ENCODE measurements at regions not wholly inside any gene's neighbourhood (a gene's known extent, or its start where the extent isn't known, plus 50 kb on each side); places are given as distances from the start of the nearest gene placed in this dataset.

DNA sequence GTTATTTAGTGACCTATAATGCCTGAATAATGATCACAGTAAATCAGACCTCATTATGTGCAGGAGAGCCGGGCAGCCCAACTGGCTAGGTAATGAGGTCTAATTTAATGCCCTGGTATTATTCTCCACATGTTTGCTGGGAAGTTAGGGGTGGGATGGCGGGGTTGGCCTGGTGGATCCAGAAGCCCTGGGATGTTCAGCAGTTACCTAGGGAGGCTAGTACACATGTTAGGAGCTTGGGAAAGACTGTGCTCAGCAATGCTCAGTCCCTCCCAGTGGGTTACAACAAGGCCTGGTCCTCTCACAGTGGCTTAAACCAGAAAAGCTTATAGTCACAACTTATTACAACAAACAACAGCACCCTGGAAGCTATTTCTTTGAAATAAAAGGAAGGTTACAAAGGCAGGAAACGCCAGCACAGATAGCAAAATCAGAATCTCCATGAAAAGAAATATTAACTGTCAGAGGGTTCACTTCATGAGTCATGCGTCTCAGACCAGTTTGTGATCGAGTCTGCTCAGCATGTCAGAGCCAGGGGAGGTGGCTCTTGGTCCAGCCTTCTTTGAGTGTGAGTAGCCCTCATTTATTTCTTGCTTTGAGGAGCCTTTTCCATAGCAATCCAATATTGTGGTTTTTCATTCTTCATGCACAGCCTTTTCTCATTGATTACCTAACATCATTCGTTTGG lies 418.6 kb upstream of the NPVF start:
- DNase-seq (ENCODE audit: insufficient read length, low spot score) (no peak), FAIRE-seq (no peak)
- TF ChIP-seq POLR2A (IDR thresholded peaks at IDR 0.05; ENCODE audit: low read depth, low read length), result no peak

DNA sequence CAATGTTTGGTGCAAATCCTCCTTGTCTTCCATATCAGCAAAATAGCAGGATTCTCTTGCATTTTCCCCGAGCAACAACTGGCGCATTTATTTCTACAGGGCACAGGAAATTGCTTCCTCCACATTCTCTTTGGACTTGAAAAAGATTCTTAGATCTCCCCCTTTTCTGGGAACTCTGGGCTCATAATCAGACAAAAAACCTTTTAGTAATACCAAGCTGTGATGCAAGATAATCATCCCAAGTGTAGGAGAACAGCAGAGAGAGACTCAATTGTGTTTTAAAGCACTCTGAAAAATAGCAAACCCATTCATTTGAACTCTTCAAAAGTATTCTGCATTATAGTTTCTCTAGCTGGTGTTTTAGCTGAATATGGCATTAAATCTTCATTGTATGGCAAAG lies 419.6 kb upstream of the NPVF start:
- no peak for TF ChIP-seq POLR2A (IDR thresholded peaks at IDR 0.05; ENCODE audit: low read depth, low read length)
- FAIRE-seq (no peak), DNase-seq (ENCODE audit: insufficient read length, low spot score) (no peak)

DNA sequence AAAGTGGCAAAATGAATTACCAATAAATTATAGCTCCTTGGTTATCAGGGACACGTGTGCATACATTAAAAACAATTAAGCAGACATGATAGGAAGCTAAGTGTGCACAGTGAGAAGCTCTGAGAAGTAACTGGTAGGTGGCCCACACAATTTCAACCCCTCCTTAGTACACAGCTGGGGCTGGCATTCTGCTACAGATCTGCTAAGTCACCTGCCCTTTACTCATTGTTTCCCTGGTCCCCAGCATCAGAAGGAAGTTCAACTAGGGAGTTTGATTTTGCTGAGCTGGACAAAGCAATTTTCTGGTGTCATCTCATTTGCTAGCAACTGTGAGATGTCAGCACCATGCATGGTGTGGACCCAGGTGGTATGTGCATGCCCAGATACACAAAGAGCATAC lies 424.1 kb upstream of the NPVF start:
- TF ChIP-seq POLR2A (IDR thresholded peaks at IDR 0.05; ENCODE audit: low read depth, low read length), result no peak
- DNase-seq (ENCODE audit: insufficient read length, low spot score), result no peak
- FAIRE-seq, result no peak

DNA sequence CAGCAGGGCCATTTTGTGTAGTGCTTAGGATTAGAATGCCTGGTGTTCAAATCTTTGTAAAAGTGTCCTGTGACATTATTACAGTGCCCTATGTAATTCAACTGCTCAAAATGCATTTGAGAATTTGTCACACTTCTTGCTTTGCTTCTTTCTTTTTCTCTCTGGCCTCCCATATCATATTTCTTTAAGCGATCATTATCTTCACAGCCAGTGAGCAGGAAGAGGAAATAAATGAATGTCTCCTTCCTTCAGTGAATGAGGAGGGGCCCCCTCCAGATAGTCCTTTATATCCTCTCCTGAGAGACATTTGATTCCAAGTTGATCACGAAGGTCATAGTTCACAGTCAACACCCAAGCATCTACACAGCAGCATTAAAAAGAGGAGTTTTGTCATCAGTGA lies 425.1 kb upstream of the NPVF start:
- no peak for FAIRE-seq
- no peak for DNase-seq (ENCODE audit: insufficient read length, low spot score)
- no peak for TF ChIP-seq POLR2A (IDR thresholded peaks at IDR 0.05; ENCODE audit: low read depth, low read length)

DNA sequence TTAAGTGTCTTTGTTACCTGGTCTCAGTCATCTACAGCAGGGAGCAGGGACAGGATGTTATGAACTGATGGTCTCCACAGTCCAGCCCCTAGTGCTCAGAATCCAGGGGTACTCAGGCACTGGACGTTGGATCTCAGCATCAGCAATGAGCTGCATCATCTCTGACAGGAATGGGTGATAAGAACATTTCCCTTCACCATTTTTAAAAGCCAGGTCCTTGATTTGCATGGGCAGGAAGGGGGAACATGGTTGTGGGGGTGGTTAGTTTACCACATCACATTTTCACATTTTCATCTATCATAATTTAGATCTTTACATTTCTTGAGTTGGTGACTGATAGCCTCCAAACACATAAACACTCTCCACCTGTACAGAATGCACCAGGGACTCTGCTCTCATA lies 427.8 kb upstream of the NPVF start:
- FAIRE-seq (no peak), DNase-seq (ENCODE audit: insufficient read length, low spot score) (no peak)
- no peak for TF ChIP-seq POLR2A (IDR thresholded peaks at IDR 0.05; ENCODE audit: low read depth, low read length)

DNA sequence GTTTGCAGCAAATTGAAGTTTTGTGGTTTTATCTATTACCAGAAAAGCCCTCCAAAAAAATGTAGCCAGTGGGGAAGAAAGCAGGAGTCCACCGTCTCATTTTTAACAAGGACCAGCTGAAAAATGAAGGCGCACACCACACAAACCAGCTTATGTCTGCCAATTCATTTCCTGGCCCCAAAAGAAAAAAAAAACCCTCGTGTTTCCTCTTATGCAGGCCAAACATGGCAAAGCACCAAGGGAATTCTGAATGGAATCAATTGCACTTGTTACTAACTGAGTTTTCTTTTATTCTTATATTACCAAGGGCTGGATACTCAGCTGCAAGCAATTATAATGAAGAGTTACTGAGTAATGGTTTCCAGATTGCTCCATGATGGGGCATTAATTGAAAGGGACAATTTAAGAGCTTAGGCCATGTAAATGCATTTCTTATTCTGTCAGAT lies 428.3 kb upstream of the NPVF start:
- TF ChIP-seq POLR2A (IDR thresholded peaks at IDR 0.05; ENCODE audit: low read depth, low read length), result no peak
- no peak for FAIRE-seq
- DNase-seq (ENCODE audit: insufficient read length, low spot score), result no peak

DNA sequence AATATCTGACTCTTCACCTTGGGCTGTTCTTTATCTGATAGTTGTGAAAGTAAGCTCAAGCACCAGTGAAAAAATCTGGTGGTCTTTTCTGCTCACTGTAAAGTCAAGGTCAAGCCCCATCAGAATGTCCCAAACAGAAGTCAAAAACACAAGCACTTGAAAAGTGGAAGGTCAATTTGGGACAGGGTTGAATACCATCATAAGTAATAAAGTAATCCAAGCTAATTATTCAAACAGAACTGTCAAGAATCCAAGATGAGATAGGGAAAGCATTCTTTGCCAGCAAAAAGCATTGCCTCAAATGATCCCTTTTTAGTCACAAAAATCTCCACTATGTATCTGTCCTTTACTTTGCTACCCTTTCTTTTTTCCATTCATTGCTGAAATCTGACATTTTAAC lies 430.1 kb upstream of the NPVF start:
- DNase-seq (ENCODE audit: insufficient read length, low spot score) (no peak), FAIRE-seq (no peak)
- TF ChIP-seq POLR2A (IDR thresholded peaks at IDR 0.05; ENCODE audit: low read depth, low read length), result no peak

DNA sequence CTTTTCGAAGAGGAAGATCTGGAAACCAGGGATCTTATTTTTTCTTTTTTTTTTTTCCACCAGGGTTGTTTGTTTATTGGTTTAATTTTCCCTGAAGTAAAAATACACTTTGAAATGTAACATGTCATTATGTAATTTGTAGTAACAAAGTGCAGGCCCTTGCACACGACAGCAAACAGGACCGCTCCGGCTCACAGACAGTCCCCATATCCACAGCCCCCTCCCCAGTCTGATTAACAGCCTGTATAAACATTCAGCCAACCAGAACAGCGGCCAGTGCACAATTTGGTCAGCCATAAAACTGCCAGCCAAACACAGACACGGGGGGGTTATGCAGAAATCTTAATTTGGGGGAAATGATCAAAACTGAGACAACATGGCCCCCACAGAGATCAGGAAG lies 431.6 kb upstream of the NPVF start:
- DNase-seq (ENCODE audit: insufficient read length, low spot score) (no peak), FAIRE-seq (no peak)
- no peak for TF ChIP-seq POLR2A (IDR thresholded peaks at IDR 0.05; ENCODE audit: low read depth, low read length)

DNA sequence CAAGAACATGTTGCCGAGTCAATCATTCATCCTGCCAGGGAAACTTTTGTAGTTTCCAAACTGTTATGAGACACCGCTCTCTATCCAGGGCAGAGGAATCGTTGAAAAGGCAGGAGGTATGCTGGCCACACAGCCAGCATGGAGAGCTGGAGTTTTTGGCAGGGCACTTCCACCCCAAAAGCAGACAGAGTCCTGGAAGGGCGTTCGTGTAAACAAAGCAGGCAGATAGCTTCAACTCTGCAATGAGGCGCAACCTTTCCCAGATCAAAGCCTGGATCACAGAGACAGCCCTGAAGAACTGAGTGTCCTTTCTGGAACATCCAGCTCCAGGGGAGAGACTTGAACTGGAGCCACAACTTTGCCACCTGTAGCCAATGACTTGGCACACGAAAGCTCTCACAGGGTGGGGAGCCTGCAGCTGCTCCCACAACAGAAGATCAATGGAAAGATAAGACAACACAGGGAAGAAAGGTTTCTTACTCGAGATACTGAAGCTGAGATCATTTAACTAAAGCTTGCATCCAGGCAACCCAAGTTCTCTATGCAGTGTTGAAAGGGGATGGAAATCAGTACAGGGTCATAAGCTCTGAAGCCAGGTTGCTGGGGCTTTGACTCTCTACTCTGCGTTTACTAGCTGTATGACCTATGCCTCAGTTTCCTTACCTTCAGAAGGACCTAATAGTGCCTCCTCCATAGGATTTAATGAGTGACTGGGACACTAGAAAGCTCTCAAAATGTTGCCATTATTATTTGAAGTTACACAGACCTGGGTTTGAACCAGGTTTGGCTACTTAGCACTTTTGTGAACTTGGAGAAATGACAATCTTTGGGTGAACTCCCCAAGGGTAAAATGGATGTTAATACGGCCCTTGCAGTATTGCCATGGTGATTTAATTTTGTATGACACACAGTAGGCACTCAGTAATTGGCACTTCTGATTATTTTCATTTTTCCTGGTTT lies 434.8 kb upstream of the NPVF start:
- FAIRE-seq (no peak), DNase-seq (ENCODE audit: insufficient read length, low spot score) (no peak)
- no peak for TF ChIP-seq POLR2A (IDR thresholded peaks at IDR 0.05; ENCODE audit: low read depth, low read length)

DNA sequence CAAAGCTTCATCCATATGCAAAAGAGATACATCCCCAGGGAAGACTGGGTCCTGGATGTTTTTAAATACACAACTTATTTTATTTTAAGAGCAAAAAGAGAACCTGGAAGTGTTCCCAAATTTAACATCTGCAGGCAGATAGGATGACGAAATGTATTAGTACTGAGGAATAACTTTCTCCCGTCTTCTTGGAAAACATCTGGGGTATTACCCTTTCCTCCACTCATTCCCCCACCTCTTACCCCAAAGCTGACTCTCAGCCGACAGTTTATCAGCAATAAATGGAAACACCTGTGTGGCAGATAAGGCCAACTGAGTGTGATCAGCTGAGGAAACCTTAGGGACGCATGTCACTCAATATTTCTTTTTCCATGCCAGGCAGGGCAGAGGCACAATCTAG lies 435.6 kb upstream of the NPVF start:
- no peak for TF ChIP-seq POLR2A (IDR thresholded peaks at IDR 0.05; ENCODE audit: low read depth, low read length)
- DNase-seq (ENCODE audit: insufficient read length, low spot score), result no peak
- FAIRE-seq, result no peak

DNA sequence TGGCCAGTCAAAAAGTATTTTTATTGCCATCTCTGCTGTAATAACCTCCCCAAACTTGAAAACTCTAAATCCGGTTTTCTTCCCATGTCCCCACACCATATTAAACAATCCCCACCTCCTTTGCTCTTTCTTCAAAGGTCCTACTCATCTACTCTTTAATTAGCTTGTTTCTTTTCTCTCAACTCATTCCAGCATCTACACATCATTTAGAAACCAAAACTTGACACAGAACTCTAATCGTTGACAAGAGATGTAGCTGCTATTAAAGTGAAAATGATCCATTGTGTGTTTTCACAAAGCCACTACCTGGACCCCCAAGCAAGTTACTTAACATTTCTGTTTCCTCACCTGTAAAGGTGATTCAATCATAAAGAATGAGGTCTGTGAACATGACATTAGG lies 436.3 kb upstream of the NPVF start:
- FAIRE-seq (no peak), DNase-seq (ENCODE audit: insufficient read length, low spot score) (no peak)
- TF ChIP-seq POLR2A (IDR thresholded peaks at IDR 0.05; ENCODE audit: low read depth, low read length), result no peak

DNA sequence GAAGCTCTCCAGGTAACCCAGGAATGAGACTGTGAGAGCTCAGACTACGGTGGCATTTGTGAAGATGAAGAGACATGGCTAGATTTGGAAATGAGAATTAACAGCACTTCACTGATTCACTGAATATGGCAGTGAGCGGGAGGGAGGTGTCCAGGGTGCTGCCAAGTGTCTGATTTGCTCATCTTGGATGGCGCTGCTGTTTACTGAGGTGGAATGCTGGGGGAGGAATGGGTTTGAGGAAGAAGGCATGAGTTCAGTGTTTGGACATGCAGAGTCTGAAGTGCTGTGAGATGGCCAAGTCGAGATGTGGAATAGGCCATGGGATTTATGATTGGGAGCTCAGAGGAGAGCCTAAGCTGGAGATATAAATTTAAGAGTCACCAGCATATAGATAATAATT lies 437.1 kb upstream of the NPVF start:
- TF ChIP-seq POLR2A (IDR thresholded peaks at IDR 0.05; ENCODE audit: low read depth, low read length), result no peak
- no peak for DNase-seq (ENCODE audit: insufficient read length, low spot score)
- no peak for FAIRE-seq

DNA sequence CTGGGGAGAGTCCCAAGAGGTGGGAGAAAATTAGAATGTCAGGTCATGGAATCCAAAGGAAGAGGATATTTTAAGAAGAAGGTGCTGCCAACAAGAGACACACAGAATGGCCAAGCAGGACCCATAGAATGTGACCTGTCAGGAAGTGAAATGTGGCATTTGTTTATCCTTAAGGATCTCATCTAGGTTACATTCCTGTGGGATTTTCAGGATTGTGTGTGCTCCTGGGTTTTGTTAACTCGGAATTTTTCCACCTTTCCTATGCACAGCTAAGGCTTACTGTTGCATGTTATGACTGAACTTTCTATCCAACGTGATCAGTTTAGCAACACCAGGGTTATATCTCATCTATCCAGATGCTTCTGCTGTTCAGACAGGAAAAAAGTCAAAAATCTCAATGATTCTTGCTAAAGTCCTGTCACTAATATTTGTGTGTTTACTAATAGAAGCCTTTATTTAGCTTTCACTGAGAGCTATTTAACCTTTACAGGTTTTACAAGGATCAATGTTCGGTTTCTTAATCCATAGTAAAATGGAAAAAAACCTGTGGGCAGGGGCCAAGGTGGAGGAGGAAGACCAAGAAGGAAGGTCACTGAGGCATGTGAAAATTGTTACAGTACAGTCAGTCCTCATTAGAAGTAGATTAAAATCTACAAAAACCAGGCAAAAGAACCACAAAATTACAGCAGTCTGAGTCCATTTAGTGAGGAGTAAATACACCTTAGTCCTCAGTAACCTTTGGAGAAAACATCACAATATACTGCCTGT lies 437.8 kb upstream of the NPVF start:
- TF ChIP-seq POLR2A (IDR thresholded peaks at IDR 0.05; ENCODE audit: low read depth, low read length), result no peak
- FAIRE-seq (no peak), DNase-seq (ENCODE audit: insufficient read length, low spot score) (no peak)

DNA sequence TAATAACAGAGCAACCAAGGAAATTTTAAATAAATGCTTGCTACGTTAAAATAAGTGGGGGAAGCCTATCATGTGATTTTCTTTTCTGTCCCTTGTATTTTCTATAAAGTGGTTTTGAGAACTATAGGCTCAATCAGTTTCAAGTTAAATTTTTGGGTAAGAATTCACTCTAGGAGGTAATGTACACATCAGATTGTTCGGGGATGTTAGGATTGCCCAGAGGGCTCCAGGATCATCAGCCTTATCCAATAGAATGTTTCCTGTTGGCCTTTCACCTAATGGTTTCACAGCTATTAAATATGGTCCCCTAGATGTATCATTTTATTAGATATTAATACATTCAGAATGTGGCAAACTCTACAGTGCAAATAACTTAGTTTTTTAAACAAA lies 438.4 kb upstream of the NPVF start:
- no peak for DNase-seq (ENCODE audit: insufficient read length, low spot score)
- no peak for TF ChIP-seq POLR2A (IDR thresholded peaks at IDR 0.05; ENCODE audit: low read depth, low read length)
- no peak for FAIRE-seq

Data from H54 (cell line).